Adrenal gland (tissue), 9 donors: ENCODE measurements at regions not wholly inside any gene's neighbourhood (a gene's known extent, or its start where the extent isn't known, plus 50 kb on each side); places are given as distances from the start of the nearest gene placed in this dataset.

Experiments used
- DNase-seq, 7 donors: peaks; one replicate each; pipeline ENCODE4 v3.0.0-alpha.2; 2019 to 2020
- H3K27ac ChIP-seq, 5 donors: fragments of 200-600 bp; sonication (generic) in 4 of 5; 1 replicate in 3 of 5; 2 replicates in 2 of 5; pipeline versions ENCODE4 v1.5.1 to v1.8.0; 2016 to 2020; ENCODE audit warnings: mild to moderate bottlenecking in 1 of 5
- H3K27me3 ChIP-seq: fragments of 200-600 bp; 2 replicates; pipeline ENCODE4 v1.8.0; 2021
- H3K36me3 ChIP-seq, 2 donors: fragments of 200-600 bp; replicated peaks in 1 of 2; 1 replicate in 1 of 2; 2 replicates in 1 of 2; pipeline versions ENCODE4 v1.5.1 to v1.8.0; 2018 to 2022
- H3K4me1 ChIP-seq, 2 donors: fragments of 200-600 bp; replicated peaks in 1 of 2; 1 replicate in 1 of 2; 2 replicates in 1 of 2; pipeline versions ENCODE4 v1.5.1 to v1.8.0; 2018 to 2021
- H3K4me3 ChIP-seq, 4 donors: fragments of 200-600 bp; sonication (generic) in 3 of 4; one replicate each; pipeline ENCODE4 v1.5.1; 2016 to 2018
- H3K9me3 ChIP-seq, 3 donors: fragments of 200-600 bp; sonication (generic) in 1 of 3; replicated peaks in 1 of 3; 1 replicate in 2 of 3; 2 replicates in 1 of 3; pipeline versions ENCODE4 v1.5.1 to v1.8.0; 2016 to 2021
- CTCF ChIP-seq, 6 experiments: fragments of 450-650 bp in 4 of 6; fragments of 200-600 bp in 2 of 6; sonication (generic) in 1 of 6; IDR thresholded peaks; 1 replicate in 5 of 6; 2 replicates in 1 of 6; pipeline versions ENCODE4 v1.5.1 to v1.8.0; 2016 to 2021; ENCODE audit warnings: antibody characterized with exemption in 6 of 6, mild to moderate bottlenecking in 2 of 6, moderate library complexity in 1 of 6
- POLR2A ChIP-seq, 2 donors: fragments of 450-650 bp; IDR thresholded peaks; one replicate each; pipeline ENCODE4 v1.6.1; 2017; ENCODE audit warnings: antibody characterized with exemption in 2 of 2, mild to moderate bottlenecking in 2 of 2, moderate library complexity in 1 of 2
- WGBS, 4 donors: extraction: QIAGEN DNeasy Blood & Tissue Kit in 2 of 4; methylation state at CpG; one replicate each; pipeline versions ENCODE4 v1.1.5 to v1.1.7; 2013 to 2017; 5-methylcytosine and 5-hydroxymethylcytosine counted together
- intact Hi-C, 2 donors: fragments of 100-400 bp; cut with DNase I; formaldehyde crosslinking; loops; one replicate each; pipeline versions ENCODE4 v1.14.1 to v1.15.0; 2022 to 2023
- donor health status: healthy with polysubstance abuse.
- donor health status: Bipolar disorder and iron deficiency.
- donor health status: DM: yes; HTN: yes; CAD: no.
- donor health status: DM: no; HTN: no; CAD: no.
- donor health status: DM: no; HTN: no; CAD: no.

- Histone ChIP-seq H3K9me3 (no peaks in the 10 kb centered on the region), H3K4me3 (no peak overlapping the region), H3K4me1 (peaks cover 3 to 8% of the 10 kb centered on the region in 2 donors), H3K27ac (no peak overlapping the region), H3K27me3 (no peaks in the 10 kb centered on the region), H3K36me3 (no peaks in the 10 kb centered on the region)
- 44 to 57% (median 56%) methylated on average over 3 of the region's 3 CpGs for WGBS, 4 donors
- intact Hi-C loops: loop anchor here in 1 of 2 donors (10.0 kb wide), 1 partner anchor 69 kb away; no protein-coding TSS in a partner anchor
- TF ChIP-seq POLR2A (IDR thresholded peaks at IDR 0.05) (no peak), CTCF (IDR thresholded peaks at IDR 0.05) (no peak)
- no peak for DNase-seq
Observed at GRCh38 chr13:95406176-95406575, 104.9 kb upstream of the ABCC4 start.

GRCh38 chr13:95411428-95412040 lies 110.3 kb upstream of the ABCC4 start:
- no peak overlapping the region for H3K27ac ChIP-seq
- intact Hi-C loops: no loop called here
- H3K4me1 ChIP-seq: no peaks in the 10 kb centered on the region
- no peak for TF ChIP-seq POLR2A (IDR thresholded peaks at IDR 0.05)
- no peak for TF ChIP-seq CTCF (IDR thresholded peaks at IDR 0.05)
- no peaks in the 10 kb centered on the region for H3K36me3 ChIP-seq
- no peaks in the 10 kb centered on the region for H3K9me3 ChIP-seq
- H3K27me3 ChIP-seq: no peaks in the 10 kb centered on the region
- 50 to 65% (median 55%) methylated on average over 6 to 7 of the region's 7 CpGs for WGBS, 4 donors
- DNase-seq: no peak
- no peak overlapping the region for H3K4me3 ChIP-seq

GRCh38 chr13:95418946-95419345 lies 117.7 kb upstream of the ABCC4 start:
- Histone ChIP-seq H3K4me1 (no peaks in the 10 kb centered on the region), H3K9me3 (no peaks in the 10 kb centered on the region), H3K27me3 (no peaks in the 10 kb centered on the region), H3K4me3 (no peak overlapping the region), H3K36me3 (no peaks in the 10 kb centered on the region), H3K27ac (no peak overlapping the region)
- 48 to 57% (median 54%) methylated on average over 4 of the region's 4 CpGs for WGBS, 4 donors
- no peak for TF ChIP-seq POLR2A (IDR thresholded peaks at IDR 0.05)
- TF ChIP-seq CTCF (IDR thresholded peaks at IDR 0.05): no peak
- intact Hi-C loops: no loop called here
- no peak for DNase-seq

- H3K4me3 ChIP-seq: no peak overlapping the region
- no peaks in the 10 kb centered on the region for H3K4me1 ChIP-seq
- H3K36me3 ChIP-seq: no peaks in the 10 kb centered on the region
- TF ChIP-seq POLR2A (IDR thresholded peaks at IDR 0.05): no peak
- TF ChIP-seq CTCF (IDR thresholded peaks at IDR 0.05): no peak
- H3K27me3 ChIP-seq: no peaks in the 10 kb centered on the region
- 59 to 66% (median 63%) methylated on average over 8 of the region's 8 CpGs for WGBS, 4 donors
- DNase-seq: no peak
- no peaks in the 10 kb centered on the region for H3K9me3 ChIP-seq
- H3K27ac ChIP-seq: no peak overlapping the region
- intact Hi-C loops: no loop called here
Observed at GRCh38 chr13:95420501-95420900, 119.2 kb upstream of the ABCC4 start.
